Middle frontal gyrus (tissue), 1 donor: ENCODE measurements at regions not wholly inside any gene's neighbourhood (a gene's known extent, or its start where the extent isn't known, plus 50 kb on each side); places are given as distances from the start of the nearest gene placed in this dataset.

ENCODE experiments used
- DNase-seq: peaks from one replicate; pipeline ENCODE4 v3.0.0-alpha.2; 2015; ENCODE audit warnings: low spot score; ENCODE audit errors: extremely low spot score

- no peak for DNase-seq
Observed at GRCh38 chr16:11401161-11402050, 56.1 kb downstream of the RMI2 start.

DNA sequence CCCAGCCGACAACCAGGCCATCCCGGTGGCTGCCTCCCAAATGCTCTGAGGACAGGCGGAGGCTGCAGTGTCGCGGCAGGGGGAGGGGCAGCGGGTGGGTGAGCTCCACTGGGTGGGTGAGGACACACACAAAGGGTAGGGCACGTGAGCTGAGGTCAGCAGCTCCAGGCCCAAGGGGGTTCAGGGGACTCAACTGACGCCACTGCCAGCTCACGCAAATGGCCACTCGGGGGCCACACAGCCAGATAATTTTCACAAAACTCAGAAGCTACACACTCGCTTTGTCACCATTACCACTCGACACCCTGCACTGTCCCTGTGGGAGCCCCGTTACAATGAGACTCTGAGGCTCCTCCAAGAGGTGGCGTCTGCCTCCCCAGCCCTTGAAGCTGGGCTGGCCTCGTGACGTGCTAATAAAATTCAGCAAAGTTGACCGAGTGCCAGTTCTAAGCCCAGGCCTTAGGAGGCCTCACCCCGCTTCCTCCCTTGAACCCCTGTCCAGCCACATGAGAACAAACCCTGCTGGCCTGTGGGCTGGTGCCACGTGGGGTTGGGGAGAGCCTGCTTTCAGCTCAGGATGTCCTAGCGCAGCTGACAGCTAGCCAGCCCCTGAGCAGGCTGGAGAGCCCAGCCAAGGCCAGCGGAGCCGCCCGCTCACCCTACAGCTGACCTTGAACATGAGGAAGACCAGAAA lies 56.9 kb downstream of the RMI2 start:
- DNase-seq: no peak

DNA sequence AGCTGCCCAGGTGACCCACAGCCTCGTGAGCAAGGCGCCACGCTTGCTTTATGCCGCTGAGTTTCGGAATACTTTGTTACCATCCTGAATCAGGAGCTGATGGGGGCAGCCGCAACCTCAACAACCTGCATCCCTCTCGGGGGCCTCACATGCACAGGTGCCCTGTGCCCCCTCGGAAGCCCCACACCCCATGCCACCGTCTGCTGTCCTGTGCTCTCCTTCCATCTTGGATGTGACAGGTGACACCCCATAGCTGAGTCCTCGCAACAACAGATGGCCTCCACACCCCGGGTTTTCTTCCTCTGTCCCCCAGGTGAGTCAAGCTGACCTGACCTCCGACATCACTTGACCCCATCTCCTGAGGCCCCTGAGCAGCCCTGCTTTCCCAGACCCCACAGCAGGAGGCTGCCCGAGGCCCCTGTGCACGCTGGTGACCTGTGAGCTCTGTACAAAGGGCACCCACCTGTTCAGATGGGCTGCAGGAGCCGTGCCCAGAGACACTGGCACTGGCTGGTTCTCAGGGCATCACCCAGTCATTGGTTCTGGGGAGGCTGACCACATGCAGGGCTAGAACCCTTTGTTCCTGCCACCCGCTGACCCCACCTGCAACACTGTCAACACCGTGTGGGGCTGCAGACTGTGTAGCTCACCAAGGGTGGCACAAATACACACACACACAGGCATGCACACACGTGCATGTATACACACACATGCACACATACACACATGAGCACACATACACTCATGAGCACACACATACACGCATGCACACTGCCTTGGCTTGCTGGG lies 57.7 kb downstream of the RMI2 start:
- DNase-seq: no peak

DNA sequence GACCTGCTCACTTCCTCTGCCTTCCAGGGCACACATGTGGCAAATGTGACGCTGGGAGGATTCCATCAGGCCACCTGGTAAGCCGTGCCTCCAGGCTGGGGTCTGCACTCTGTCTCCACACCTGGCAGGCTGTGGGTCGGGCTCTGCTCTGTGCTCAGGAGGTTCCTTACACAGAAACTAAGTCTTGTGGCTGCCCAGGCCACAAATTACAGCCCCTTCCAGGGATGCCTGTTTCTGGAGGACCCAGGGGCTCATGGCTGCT lies 58.2 kb downstream of the RMI2 start:
- DNase-seq: no peak

GRCh38 chr16:11403920-11404319 lies 58.7 kb downstream of the RMI2 start:
- no peak for DNase-seq

DNA sequence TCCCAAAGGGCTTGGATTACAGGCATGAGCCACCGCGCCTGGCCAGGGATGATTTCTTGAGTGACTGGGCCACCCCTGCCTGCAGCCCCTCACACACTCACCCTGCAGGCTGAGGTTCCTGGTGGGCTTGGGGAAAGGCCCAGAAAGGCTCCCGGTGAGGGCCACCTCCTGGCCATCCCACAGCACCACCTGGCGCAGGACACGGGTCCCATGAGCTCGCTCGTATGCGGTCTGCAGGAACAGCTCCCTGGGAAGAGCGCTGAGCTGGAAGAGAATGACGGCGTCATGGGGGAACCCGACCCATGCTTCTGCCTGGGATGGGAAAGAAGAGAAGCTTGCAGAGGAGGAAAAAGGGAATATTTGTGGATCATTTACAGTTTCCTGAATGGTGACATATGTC lies 59.3 kb downstream of the RMI2 start:
- no peak for DNase-seq

GRCh38 chr16:11405331-11406176 lies 60.3 kb downstream of the RMI2 start:
- DNase-seq: no peak

GRCh38 chr16:11406177-11406560 lies 60.9 kb downstream of the RMI2 start:
- no peak for DNase-seq

DNA sequence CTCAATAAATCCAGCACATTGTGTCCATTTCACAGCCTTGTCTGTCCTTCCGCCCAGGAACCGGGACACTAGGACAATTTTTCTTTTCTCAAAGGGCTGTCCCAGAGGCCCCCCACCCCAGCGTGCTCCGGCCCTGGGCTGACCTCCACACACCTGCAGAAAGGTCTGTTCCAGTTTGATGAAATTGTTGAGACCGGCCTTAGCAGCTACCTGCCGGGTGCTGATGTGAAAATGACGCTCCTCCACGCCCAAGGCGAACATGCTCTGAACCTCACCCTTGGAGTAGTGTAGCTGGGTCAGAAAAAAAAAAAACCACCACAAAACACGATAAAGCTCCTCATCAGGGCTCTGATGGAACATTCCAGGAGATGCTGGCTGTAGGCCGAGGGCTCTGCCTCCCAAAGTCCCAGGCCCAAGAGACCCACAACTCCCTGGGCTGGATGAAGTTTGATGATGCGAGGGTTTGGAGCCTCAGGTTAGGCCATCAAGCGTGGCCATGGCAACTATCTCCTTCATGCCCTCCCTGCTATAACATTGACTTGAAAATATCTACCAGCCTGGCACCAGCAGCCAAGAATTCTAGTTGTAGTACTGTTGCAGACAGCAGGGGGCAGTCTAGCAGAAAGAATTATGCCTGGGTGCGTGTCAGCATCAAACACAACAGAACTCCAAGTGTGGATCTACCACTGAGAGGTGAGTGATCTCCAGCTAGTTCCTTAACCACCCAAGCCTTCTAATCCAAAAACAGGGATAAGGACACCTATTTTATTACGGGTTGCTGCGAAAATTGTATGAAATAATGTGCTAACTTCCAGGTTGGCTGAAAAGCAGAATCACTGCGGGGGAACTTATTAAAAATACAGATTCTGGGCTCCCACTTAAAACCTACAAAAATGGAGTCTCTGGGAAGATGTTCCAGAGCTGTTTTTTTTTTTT lies 62.1 kb downstream of the RMI2 start:
- DNase-seq: peak; percentile 25

DNA sequence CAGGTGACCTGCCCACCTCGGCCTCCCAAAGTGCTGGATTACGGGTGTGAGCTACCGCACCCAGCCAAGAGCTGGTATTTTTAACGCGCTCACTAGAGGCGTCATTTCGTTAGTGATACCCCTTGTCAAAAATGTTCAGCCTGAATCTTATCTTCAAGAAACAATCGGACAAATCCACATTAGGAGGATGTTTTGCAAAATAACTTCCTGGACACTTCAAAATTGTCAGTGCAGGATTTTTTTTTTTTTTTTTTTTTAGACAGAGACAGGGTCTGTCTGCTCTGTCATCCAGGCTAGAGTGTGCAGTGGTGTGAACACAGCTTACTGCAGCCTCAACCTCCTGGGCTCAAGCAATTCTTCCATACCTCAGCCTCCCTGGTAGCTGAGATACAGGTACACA lies 63.0 kb downstream of the RMI2 start:
- no peak for DNase-seq

GRCh38 chr16:11409398-11409797 lies 64.1 kb downstream of the RMI2 start:
- no peak for DNase-seq

DNA sequence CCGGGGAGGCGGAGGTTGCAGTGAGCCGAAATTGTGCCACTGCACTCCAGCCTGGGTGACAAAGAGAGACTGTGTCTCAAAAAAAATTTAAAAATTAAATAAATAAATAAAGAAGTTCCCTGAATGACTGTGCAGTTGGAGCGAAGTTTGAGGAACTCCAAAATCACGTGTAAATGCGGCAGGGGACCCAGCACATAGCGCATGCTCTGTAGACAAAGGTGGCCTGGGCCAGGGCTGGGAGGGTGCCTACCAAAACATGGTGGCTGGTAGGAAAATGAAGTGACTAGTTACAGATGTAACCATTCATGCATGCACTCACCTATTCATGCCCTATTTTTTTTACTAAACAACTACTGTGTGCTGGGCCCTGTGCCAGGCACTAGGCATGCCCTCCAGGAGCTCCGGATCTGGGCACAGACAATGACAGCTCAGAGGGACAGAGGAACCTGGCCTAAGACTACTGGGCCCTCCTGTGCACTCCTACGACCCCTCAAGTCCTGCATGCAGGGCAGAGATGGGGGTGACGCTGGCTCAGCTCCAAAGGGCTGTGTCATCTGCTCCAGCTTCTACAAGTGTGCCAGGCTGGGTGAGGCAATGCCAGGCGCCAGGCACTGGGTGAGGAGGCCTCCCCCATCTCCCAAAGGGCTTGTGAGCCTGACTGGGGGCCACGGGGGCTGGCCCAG lies 65.3 kb downstream of the RMI2 start:
- no peak for DNase-seq

DNA sequence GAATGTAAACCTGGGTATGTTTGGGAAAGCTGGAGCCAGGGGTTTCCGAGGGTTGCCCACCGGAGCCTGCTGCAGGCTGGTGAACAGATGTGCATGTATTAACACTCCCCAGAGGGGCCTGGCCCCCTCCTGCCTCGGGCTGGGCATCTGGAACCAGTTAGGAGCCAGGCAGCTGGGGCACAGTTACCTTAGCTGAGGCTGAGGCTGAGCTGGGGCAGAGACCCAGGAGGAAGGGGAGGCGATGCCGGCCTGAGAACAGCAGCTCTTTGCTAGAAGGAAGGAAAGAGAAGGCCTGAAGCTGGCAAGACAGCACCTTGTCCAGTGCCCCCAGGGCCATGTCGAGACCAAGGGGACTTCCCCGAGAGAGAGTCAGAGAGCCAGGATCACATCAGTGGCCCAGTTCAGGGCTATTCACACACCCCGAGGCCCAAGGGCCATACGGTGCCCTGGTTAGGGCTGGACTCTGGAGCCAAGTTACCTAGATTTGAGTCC lies 65.8 kb downstream of the RMI2 start:
- DNase-seq: no peak

GRCh38 chr16:11412175-11412904 lies 67.1 kb downstream of the RMI2 start:
- no peak for DNase-seq

DNA sequence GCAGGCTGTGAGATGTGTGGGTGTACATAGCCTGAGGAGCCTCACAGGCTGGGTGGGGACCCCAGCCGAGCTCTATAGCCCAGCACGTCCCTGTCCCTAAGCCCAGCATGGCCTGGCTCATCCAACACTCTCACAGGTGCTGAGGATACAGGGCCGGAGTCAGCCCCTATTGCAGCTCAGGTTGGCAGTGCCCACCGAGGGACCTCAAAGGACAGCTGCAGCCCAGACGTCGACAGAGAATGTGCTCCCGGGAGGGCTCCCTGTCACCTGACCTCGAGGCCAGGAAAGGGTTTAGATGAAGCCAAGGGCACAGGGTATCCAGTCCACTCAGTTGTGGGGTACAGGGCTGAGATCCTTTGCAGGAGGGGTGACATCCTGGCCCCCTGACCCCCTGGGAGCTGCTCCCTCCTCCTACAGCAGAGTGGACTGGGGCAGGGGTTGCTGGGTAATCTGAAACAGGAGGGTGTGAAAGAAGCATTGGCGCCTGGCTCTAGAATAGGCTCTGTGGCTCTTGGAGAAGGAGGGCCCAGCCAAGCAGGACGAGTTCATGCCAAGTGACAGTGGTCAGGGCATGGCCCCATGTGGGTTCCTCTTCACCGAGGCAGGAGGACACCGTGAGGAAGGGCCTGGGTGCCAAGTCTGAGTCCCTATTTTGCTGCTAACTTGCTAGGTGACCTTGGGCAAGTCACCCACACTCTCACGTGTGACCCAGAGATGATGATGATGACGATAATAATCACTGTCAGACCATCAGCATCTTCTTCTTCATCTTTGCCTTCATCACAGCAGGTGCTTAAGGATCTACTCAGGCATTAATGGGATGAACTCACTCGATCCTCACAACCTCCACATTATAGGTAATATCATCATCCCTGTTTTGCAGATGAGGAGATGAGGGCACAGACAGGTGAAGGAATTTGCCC lies 68.0 kb downstream of the RMI2 start:
- DNase-seq: no peak

DNA sequence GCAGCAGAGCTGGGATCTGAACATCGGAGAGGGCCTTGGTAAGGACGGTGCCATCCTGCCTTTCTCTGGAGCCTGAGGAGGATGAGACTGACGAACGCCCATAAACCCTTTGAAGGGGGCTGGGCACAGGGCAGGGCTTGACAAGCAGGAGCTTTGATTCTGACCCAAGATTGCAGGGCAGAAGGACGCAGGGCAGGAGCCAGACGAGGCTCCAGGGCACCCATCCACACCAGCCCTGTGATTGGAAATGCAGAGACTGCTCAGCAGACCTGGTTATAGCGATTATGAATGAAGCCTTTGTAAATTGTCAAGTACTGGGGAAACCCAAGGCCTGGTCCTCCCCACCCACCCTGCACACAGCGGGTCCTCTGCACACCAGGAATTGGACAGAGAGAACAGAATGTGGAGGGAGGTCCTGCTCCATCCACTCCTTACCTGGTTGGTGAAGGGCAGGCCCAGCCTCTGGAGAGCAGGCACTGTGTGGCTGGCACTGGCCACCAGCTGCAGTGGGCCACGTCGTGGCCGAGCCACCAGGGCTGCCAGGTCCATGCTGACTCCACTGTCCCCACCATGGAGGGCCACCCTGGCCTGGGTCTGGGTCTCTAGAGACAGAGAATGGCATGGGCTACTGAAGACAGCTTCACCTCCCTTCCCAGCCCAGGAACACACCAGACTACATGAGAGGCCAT lies 68.8 kb downstream of the RMI2 start:
- DNase-seq: no peak
